ENCODE measurements at regions not wholly inside any gene's neighbourhood (a gene's known extent, or its start where the extent isn't known, plus 50 kb on each side); places are given as distances from the start of the nearest gene placed in this dataset.

GRCh38 chr5:93343570-93343969 is 237.4 kb downstream of the NR2F1-AS1 start:
- TF ChIP-seq MAX (IDR thresholded peaks at IDR 0.05) (no peak), EP300 (IDR thresholded peaks at IDR 0.05; ENCODE audit: borderline replicate concordance) (no peak)
